Thymus (tissue), 11 donors: ENCODE measurements at regions not wholly inside any gene's neighbourhood (a gene's known extent, or its start where the extent isn't known, plus 50 kb on each side); places are given as distances from the start of the nearest gene placed in this dataset.

Source experiments
- DNase-seq, 9 donors: peaks; one replicate each; pipeline ENCODE4 v3.0.0-alpha.2; 2013; ENCODE audit warnings: low spot score in 9 of 9, low read depth in 6 of 9, missing footprints in 1 of 9
- H3K27ac ChIP-seq, 2 donors: one replicate each; pipeline ENCODE4 v1.5.1; 2013; ENCODE audit warnings: control low read depth in 1 of 2, low read depth in 1 of 2, low read length in 1 of 2, mild to moderate bottlenecking in 1 of 2, moderate library complexity in 1 of 2
- H3K27me3 ChIP-seq, 2 donors: one replicate each; pipeline ENCODE4 v1.5.1; 2013; ENCODE audit warnings: low read length in 1 of 2; ENCODE audit not compliant: control insufficient read depth in 2 of 2, insufficient read depth in 1 of 2
- H3K36me3 ChIP-seq, 2 donors: one replicate each; pipeline ENCODE4 v1.5.1; 2013; ENCODE audit warnings: low read length in 1 of 2, mild to moderate bottlenecking in 1 of 2, moderate library complexity in 1 of 2; ENCODE audit not compliant: control insufficient read depth in 2 of 2, insufficient read depth in 2 of 2
- H3K4me1 ChIP-seq, 2 donors: one replicate each; pipeline ENCODE4 v1.5.1; 2013; ENCODE audit warnings: low read length in 2 of 2; ENCODE audit not compliant: control insufficient read depth in 2 of 2, insufficient read depth in 2 of 2
- H3K4me3 ChIP-seq, 2 donors: one replicate each; pipeline ENCODE4 v1.5.1; 2013; ENCODE audit warnings: low read length in 2 of 2, control low read depth in 1 of 2, mild to moderate bottlenecking in 1 of 2
- H3K9me3 ChIP-seq, 2 donors: one replicate each; pipeline ENCODE4 v1.5.1; 2013; ENCODE audit warnings: low read length in 1 of 2, mild to moderate bottlenecking in 1 of 2; ENCODE audit not compliant: control insufficient read depth in 2 of 2, insufficient read depth in 1 of 2
- WGBS: extraction: QIAGEN DNeasy Blood & Tissue Kit; methylation state at CpG from one replicate; pipeline ENCODE4 v1.1.7; 2013; 5-methylcytosine and 5-hydroxymethylcytosine counted together
- donor health status: healthy.

- no peaks in the 10 kb centered on the region for H3K36me3 ChIP-seq
- no peaks in the 10 kb centered on the region for H3K27me3 ChIP-seq
- DNase-seq = no peak
- no peak overlapping the region for H3K27ac ChIP-seq
- no peak overlapping the region for H3K4me3 ChIP-seq
- H3K4me1 ChIP-seq = no peaks in the 10 kb centered on the region
- H3K9me3 ChIP-seq = no peaks in the 10 kb centered on the region
- WGBS = 84% methylated on average over 13 of the region's 13 CpGs
These were observed 384.4 kb upstream of the SHH start for GRCh38 chr7:156196649-156197048.

DNA sequence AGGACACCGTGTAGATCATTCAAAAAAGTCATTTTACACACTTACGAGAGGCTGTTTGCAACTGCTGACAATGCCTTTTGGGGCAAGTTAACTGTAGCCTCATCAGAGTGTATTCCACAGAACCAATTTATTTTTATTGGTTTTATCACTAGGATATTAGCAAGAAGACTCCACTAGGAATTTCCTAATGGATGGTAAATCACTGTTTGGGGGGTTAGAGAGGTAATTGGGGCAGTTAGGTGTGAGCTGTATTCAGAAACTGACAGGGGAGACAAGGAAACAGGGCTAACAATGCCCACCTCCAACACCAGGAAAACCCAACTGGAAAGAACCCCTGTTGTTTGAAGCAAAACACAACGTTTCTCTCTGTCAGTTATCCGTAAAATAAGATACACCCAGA lies 383.0 kb upstream of the SHH start:
- Histone ChIP-seq H3K36me3 (no peaks in the 10 kb centered on the region), H3K27me3 (no peaks in the 10 kb centered on the region), H3K4me1 (no peaks in the 10 kb centered on the region), H3K4me3 (no peak overlapping the region), H3K27ac (no peak overlapping the region), H3K9me3 (no peaks in the 10 kb centered on the region)
- DNase-seq = no peak
- WGBS = 71% methylated on average over 4 of the region's 4 CpGs

GRCh38 chr7:156194813-156195212 lies 382.6 kb upstream of the SHH start:
- no peaks in the 10 kb centered on the region for H3K4me1 ChIP-seq
- H3K4me3 ChIP-seq = no peak overlapping the region
- H3K27ac ChIP-seq = no peak overlapping the region
- no peaks in the 10 kb centered on the region for H3K27me3 ChIP-seq
- 72% methylated on average over 11 of the region's 11 CpGs for WGBS
- DNase-seq = no peak
- H3K9me3 ChIP-seq = no peaks in the 10 kb centered on the region
- H3K36me3 ChIP-seq = no peaks in the 10 kb centered on the region

- no peaks in the 10 kb centered on the region for H3K27me3 ChIP-seq
- no peaks in the 10 kb centered on the region for H3K36me3 ChIP-seq
- 73% methylated on average over 4 of the region's 4 CpGs for WGBS
- no peak for DNase-seq
- H3K4me1 ChIP-seq = no peaks in the 10 kb centered on the region
- H3K27ac ChIP-seq = no peak overlapping the region
- H3K9me3 ChIP-seq = no peaks in the 10 kb centered on the region
- no peak overlapping the region for H3K4me3 ChIP-seq
These were observed 380.7 kb upstream of the SHH start for GRCh38 chr7:156192921-156193320.

- Histone ChIP-seq H3K36me3 (no peaks in the 10 kb centered on the region), H3K4me3 (no peak overlapping the region), H3K4me1 (no peaks in the 10 kb centered on the region), H3K9me3 (no peaks in the 10 kb centered on the region), H3K27ac (no peak overlapping the region), H3K27me3 (no peaks in the 10 kb centered on the region)
- no peak for DNase-seq
- WGBS = 97% methylated on average over 4 of the region's 4 CpGs
These were observed 378.8 kb upstream of the SHH start for GRCh38 chr7:156191090-156191489.

DNA sequence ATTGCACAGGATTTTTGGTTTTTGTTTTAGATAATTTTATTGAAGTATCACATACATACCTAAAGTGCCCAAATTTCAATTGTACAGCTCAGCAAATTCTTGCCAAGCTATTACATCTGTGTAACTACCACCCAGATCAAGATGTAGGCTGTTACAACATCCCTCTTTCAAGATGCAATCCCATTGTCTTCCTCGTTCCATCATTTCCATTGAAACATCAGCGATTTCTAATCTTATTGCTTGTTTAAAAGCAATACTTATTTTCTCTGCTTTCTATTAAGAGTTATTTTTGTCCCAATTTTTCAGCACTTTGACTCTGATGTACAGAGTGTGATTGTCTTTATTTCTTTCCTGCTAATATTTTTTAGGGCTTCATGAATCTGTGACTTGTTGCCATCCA lies 372.8 kb upstream of the SHH start:
- H3K4me3 ChIP-seq = no peak overlapping the region
- no peaks in the 10 kb centered on the region for H3K36me3 ChIP-seq
- H3K9me3 ChIP-seq = peaks cover 0 to 2% of the 10 kb centered on the region in 2 donors
- no peak for DNase-seq
- no peak overlapping the region for H3K27ac ChIP-seq
- no peaks in the 10 kb centered on the region for H3K27me3 ChIP-seq
- no peaks in the 10 kb centered on the region for H3K4me1 ChIP-seq
- 97% methylated on average over 2 of the region's 2 CpGs for WGBS

- Histone ChIP-seq H3K4me3 (no peak overlapping the region), H3K27me3 (no peaks in the 10 kb centered on the region), H3K36me3 (no peaks in the 10 kb centered on the region), H3K4me1 (no peaks in the 10 kb centered on the region), H3K9me3 (peaks cover 0 to 2% of the 10 kb centered on the region in 2 donors), H3K27ac (no peak overlapping the region)
- 63% methylated on average over 1 of the region's 1 CpG for WGBS
- DNase-seq = no peak
These were observed 371.9 kb upstream of the SHH start for GRCh38 chr7:156184164-156184563.

GRCh38 chr7:156180451-156181229 lies 368.4 kb upstream of the SHH start:
- no peak for DNase-seq
- WGBS = 89% methylated on average over 13 of the region's 13 CpGs

DNA sequence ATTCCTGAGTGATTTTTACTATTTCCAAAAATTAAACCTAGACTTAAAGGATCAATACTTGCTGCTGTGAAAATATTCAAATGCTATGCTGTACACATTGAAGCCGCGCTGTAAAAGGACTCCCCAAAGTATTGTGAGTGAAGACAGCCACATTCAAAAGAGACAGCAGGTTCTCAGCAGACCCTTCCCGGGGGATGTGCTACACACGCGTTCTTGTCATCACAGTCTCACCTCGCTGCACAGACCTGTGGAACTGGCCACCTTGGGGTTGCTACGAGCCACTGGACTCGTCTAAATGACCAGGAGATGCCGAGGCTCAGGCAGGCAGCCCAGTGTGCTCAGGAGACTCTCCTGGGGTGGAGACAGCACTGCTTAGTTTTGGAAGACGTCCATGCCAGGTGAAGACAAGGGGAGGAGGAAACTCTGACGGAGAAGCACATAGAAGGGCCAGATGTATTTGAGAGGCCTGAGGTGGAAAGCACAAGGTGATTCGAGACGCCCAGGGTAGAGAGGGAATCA lies 367.7 kb upstream of the SHH start:
- no peaks in the 10 kb centered on the region for H3K27me3 ChIP-seq
- H3K27ac ChIP-seq = no peak overlapping the region
- no peak overlapping the region for H3K4me3 ChIP-seq
- no peaks in the 10 kb centered on the region for H3K36me3 ChIP-seq
- 88% methylated on average over 13 of the region's 13 CpGs for WGBS
- no peaks in the 10 kb centered on the region for H3K9me3 ChIP-seq
- DNase-seq = no peak
- no peaks in the 10 kb centered on the region for H3K4me1 ChIP-seq

More at GRCh38 chr7:156180451-156181229, 368.4 kb upstream of the SHH start:
- Histone ChIP-seq H3K36me3 (no peaks in the 10 kb centered on the region), H3K4me3 (no peak overlapping the region), H3K4me1 (no peaks in the 10 kb centered on the region), H3K27me3 (no peaks in the 10 kb centered on the region), H3K9me3 (peaks cover 0 to 2% of the 10 kb centered on the region in 2 donors), H3K27ac (no peak overlapping the region)
